Keratinocyte (primary cell): ENCODE measurements at regions not wholly inside any gene's neighbourhood (a gene's known extent, or its start where the extent isn't known, plus 50 kb on each side); places are given as distances from the start of the nearest gene placed in this dataset.

Source experiments
- DNase-seq: peaks from one replicate; pipeline ENCODE4 v3.0.0-alpha.2; 2011; ENCODE audit warnings: low read depth, missing footprints, low spot score
- FAIRE-seq: peaks from 2 replicates; lab custom pipeline; 2011; peaks lifted over from hg19 to GRCh38; lab: Jason Lieb, UNC
- H2AFZ ChIP-seq: 2 replicates; pipeline ENCODE4 v1.6.0; 2012; ENCODE audit warnings: low read length, control low read depth, inconsistent platforms; ENCODE audit not compliant: control insufficient read depth
- H3K27ac ChIP-seq: 2 replicates; pipeline ENCODE4 v1.5.1; 2011; ENCODE audit warnings: low read length; ENCODE audit not compliant: control insufficient read depth, insufficient read depth
- H3K27me3 ChIP-seq: 3 replicates; pipeline ENCODE4 v1.6.0; 2011; ENCODE audit warnings: low read length; ENCODE audit not compliant: control insufficient read depth, insufficient read depth; ENCODE audit errors: extremely low read depth
- H3K36me3 ChIP-seq, 2 experiments: 2 replicates in 1 of 2; 3 replicates in 1 of 2; pipeline ENCODE4 v1.5.1; 2011; ENCODE audit warnings: low read length in 2 of 2, mild to moderate bottlenecking in 1 of 2; ENCODE audit not compliant: control insufficient read depth in 2 of 2, insufficient read depth in 2 of 2; ENCODE audit errors: extremely low read depth in 1 of 2
- H3K4me1 ChIP-seq: 3 replicates; pipeline ENCODE4 v1.5.1; 2011; ENCODE audit warnings: low read length; ENCODE audit not compliant: control insufficient read depth, insufficient read depth; ENCODE audit errors: extremely low read depth
- H3K4me2 ChIP-seq: 3 replicates; pipeline ENCODE4 v1.6.0; 2011; ENCODE audit warnings: low read depth, low read length; ENCODE audit not compliant: control insufficient read depth, insufficient read depth; ENCODE audit errors: extremely low read depth
- H3K4me3 ChIP-seq, 3 experiments: fragments of 200-600 bp in 1 of 3; sonication (generic) in 1 of 3; 2 replicates in 2 of 3; 3 replicates in 1 of 3; pipeline ENCODE4 v1.5.1; 2011 to 2016; ENCODE audit warnings: low read length in 3 of 3, mild to moderate bottlenecking in 3 of 3, control low read depth in 2 of 3, inconsistent platforms in 1 of 3, low read depth in 1 of 3, mixed read lengths in 1 of 3, mixed run types in 1 of 3, moderate library complexity in 1 of 3; ENCODE audit not compliant: control insufficient read depth in 2 of 3, insufficient read depth in 2 of 3; ENCODE audit errors: extremely low read depth in 1 of 3
- H3K79me2 ChIP-seq: 2 replicates; pipeline ENCODE4 v1.6.0; 2012; ENCODE audit warnings: low read length; ENCODE audit not compliant: control insufficient read depth, insufficient read depth
- H3K9ac ChIP-seq: 3 replicates; pipeline ENCODE4 v1.6.0; 2011; ENCODE audit warnings: low read length; ENCODE audit not compliant: control insufficient read depth, insufficient read depth; ENCODE audit errors: extremely low read depth
- H3K9me1 ChIP-seq: 3 replicates; pipeline ENCODE4 v1.6.0; 2011; ENCODE audit warnings: low read length; ENCODE audit not compliant: control insufficient read depth, insufficient read depth; ENCODE audit errors: extremely low read depth
- H3K9me3 ChIP-seq: 2 replicates; pipeline ENCODE4 v1.5.1; 2012; ENCODE audit warnings: low read depth, low read length; ENCODE audit not compliant: control insufficient read depth
- H4K20me1 ChIP-seq: 3 replicates; pipeline ENCODE4 v1.6.0; 2011; ENCODE audit warnings: low read length; ENCODE audit not compliant: control insufficient read depth, insufficient read depth; ENCODE audit errors: extremely low read depth
- EZH2 ChIP-seq: IDR thresholded peaks from one replicate; pipeline ENCODE4 v1.6.1; 2012; ENCODE audit warnings: inconsistent platforms, mild to moderate bottlenecking, low read length, moderate library complexity
- dilution Hi-C: fragments of 300-500 bp; cut with MboI; formaldehyde crosslinking; loops from one replicate; pipeline ENCODE4 v1.7.0; 2020; ENCODE audit warnings: low sequenced_read_pairs; ENCODE audit not compliant: extremely low pct_ligation_motif_present
- TF ChIP-seq, protein P1 (sequence below), 3 experiments: IDR thresholded peaks in 1 of 3; conservative IDR thresholded peaks in 1 of 3; optimal IDR thresholded peaks in 1 of 3; 2 replicates in 2 of 3; 3 replicates in 1 of 3; pipeline versions ENCODE3 to v1.5.1; 2011; ENCODE audit warnings: low read length in 3 of 3, mild to moderate bottlenecking in 3 of 3, moderate library complexity in 2 of 3, control low read depth in 1 of 3, inconsistent platforms in 1 of 3; ENCODE audit not compliant: insufficient read depth in 2 of 3; ENCODE audit errors: extremely low read depth in 1 of 3

DNA sequence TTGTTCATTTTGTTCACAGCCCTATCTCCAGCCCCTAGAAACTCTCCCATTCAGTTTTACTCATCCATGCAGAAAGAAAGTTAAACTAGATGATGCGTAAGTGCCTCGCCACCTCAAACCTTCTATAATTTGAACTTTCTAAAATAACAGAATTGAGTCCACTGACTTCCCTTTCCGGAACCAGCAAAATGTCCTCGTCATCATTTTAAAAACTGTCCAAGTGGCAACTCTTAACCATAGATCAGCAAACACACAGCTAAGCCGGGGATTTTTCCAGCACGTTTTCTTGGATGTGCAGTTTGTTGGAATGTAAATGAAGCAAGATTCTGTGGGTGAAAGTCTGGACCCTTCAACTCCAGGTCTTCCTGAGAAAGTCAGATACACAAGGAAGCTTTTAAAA, 369.7 kb upstream of the ERCC4 start:
- Histone ChIP-seq H3K36me3 (no peaks in the 10 kb centered on the region), H3K27ac (no peak overlapping the region), H2AFZ (no peak overlapping the region), H3K4me1 (no peaks in the 10 kb centered on the region), H3K4me2 (no peak overlapping the region), H3K4me3 (no peak overlapping the region), H3K9me1 (no peaks in the 10 kb centered on the region), H3K27me3 (no peaks in the 10 kb centered on the region), H4K20me1 (no peaks in the 10 kb centered on the region), H3K9ac (no peak overlapping the region), H3K79me2 (no peaks in the 10 kb centered on the region), H3K9me3 (no peaks in the 10 kb centered on the region)
- TF ChIP-seq EZH2: no peak
- TF ChIP-seq, protein P1, sequence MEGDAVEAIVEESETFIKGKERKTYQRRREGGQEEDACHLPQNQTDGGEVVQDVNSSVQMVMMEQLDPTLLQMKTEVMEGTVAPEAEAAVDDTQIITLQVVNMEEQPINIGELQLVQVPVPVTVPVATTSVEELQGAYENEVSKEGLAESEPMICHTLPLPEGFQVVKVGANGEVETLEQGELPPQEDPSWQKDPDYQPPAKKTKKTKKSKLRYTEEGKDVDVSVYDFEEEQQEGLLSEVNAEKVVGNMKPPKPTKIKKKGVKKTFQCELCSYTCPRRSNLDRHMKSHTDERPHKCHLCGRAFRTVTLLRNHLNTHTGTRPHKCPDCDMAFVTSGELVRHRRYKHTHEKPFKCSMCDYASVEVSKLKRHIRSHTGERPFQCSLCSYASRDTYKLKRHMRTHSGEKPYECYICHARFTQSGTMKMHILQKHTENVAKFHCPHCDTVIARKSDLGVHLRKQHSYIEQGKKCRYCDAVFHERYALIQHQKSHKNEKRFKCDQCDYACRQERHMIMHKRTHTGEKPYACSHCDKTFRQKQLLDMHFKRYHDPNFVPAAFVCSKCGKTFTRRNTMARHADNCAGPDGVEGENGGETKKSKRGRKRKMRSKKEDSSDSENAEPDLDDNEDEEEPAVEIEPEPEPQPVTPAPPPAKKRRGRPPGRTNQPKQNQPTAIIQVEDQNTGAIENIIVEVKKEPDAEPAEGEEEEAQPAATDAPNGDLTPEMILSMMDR (optimal IDR thresholded peaks at IDR 0.05 in 1 of 3, IDR thresholded peaks at IDR 0.05 in 1 of 3, conservative IDR thresholded peaks at IDR 0.05 in 1 of 3; ENCODE audit: extremely low read depth in 1 of 3, insufficient read depth in 2 of 3, low read length in 3 of 3): no peak
- dilution Hi-C loops: no loop called here
- FAIRE-seq (no peak), DNase-seq (no peak)

DNA sequence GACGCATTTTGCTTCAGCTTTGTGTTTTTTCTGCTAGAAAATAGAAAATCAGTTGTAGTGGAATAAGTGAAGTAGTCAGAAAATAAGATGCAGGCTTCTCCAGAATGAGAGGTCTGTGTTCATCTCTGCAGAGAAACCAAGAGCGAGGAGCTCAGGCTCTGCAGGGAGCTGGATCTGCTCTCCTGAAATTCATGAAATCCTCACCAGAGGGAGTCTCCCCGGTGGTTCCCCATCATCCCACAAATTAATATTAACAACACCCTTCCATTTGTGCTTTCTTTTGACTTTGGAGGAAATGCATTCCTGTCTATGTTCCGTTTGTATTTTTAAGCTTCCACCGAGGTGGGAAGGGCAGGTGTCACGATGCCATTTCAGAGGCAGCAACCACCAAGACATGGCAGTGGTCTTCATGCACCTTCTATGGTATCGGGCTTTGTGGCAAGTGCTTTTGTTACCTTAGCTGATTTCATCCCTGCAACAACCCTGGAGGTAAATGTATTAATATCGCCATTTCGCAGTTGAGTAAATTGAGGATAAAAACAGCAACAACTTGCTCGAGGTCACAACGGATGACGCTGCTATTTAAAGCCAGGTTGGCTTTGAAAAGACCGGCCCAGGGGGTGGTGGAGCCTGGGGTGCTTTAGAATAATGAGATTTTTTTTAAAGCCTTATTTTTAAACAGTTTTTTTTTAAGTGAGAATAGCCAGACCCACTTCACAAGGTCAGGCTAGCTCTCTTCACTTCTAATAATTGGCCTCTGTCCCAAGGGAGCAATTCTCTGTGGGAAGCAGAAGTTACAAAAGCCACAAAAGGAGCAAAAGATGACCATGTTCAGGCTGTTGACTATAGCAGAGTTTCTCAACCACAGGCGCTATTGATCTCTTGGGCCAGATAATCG, 367.6 kb upstream of the ERCC4 start:
- no peaks in the 10 kb centered on the region for H3K79me2 ChIP-seq
- TF ChIP-seq, protein P1 (optimal IDR thresholded peaks at IDR 0.05 in 1 of 3, IDR thresholded peaks at IDR 0.05 in 1 of 3, conservative IDR thresholded peaks at IDR 0.05 in 1 of 3; ENCODE audit: extremely low read depth in 1 of 3, insufficient read depth in 2 of 3, low read length in 3 of 3): no peak
- TF ChIP-seq EZH2: no peak
- H3K27ac ChIP-seq: no peak overlapping the region
- no peak overlapping the region for H3K4me2 ChIP-seq
- no peaks in the 10 kb centered on the region for H3K4me1 ChIP-seq
- H4K20me1 ChIP-seq: no peaks in the 10 kb centered on the region
- H2AFZ ChIP-seq: no peak overlapping the region
- dilution Hi-C loops: no loop called here
- H3K27me3 ChIP-seq: no peaks in the 10 kb centered on the region
- no peak overlapping the region for H3K9ac ChIP-seq
- H3K36me3 ChIP-seq: no peaks in the 10 kb centered on the region
- H3K9me3 ChIP-seq: peaks cover 2% of the 10 kb centered on the region
- FAIRE-seq (no peak), DNase-seq (no peak)
- no peaks in the 10 kb centered on the region for H3K9me1 ChIP-seq
- H3K4me3 ChIP-seq: no peak overlapping the region
